A549 (cell line): ENCODE measurements at regions not wholly inside any gene's neighbourhood (a gene's known extent, or its start where the extent isn't known, plus 50 kb on each side); places are given as distances from the start of the nearest gene placed in this dataset.
"Not testable (repeated sequence)": the region's sequence is repeated elsewhere in the genome, so short reads cannot be mapped to it uniquely, and the experiment has no call there.

Experiments
- CTCF ChIP-seq: fragments of >200 bp; sonication (Bioruptor Twin); formaldehyde crosslinking; IDR thresholded peaks from 3 replicates; pipeline ENCODE4 v1.5.1; 2016
- ELK1 ChIP-seq: fragments of 150-350 bp; IDR thresholded peaks from 2 replicates; pipeline ENCODE4 v1.6.1; 2014; ENCODE audit warnings: low read depth, mild to moderate bottlenecking, low read length

- not testable (repeated sequence) for TF ChIP-seq CTCF, ELK1
These were observed 949.4 kb upstream of the ADAMTS5 start for GRCh38 chr21:27916326-27916725.
